IMR-90 (cell line): ENCODE measurements at regions not wholly inside any gene's neighbourhood (a gene's known extent, or its start where the extent isn't known, plus 50 kb on each side); places are given as distances from the start of the nearest gene placed in this dataset.

Experiments used
- ATAC-seq: fragments of 200-7000 bp; cut with Tn5 transposase; 2 replicates; pipeline ENCODE4 v1.9.1; 2020; ENCODE audit warnings: low read depth, mild to moderate bottlenecking, moderate library complexity
- BruUV-seq: library from RNA; stranded (reverse); fragments of 400-500 nt; replicated peaks from 2 replicates; lab custom pipeline; 2021; lab: Mats Ljungman, UMichigan
- CTCF ChIA-PET: fragments of 300-600 bp; formaldehyde crosslinking; extraction: SDS; loops from one replicate; lab custom pipeline; 2021; ENCODE audit warnings: antibody characterized with exemption; lab: Yijun Ruan, JAX
- POLR2A ChIA-PET: fragments of 300-600 bp; sonication (Branson Sonifier 250); formaldehyde crosslinking; loops from one replicate; lab custom pipeline; 2022; ENCODE audit warnings: antibody characterized with exemption; ENCODE audit not compliant: unreplicated experiment; lab: Charles Lee
- DNase-seq: peaks from one replicate; pipeline ENCODE4 v3.0.0; 2013
- H2AFZ ChIP-seq: replicated peaks from 2 replicates; pipeline ENCODE3; 2013; ENCODE audit warnings: low read length, mild to moderate bottlenecking; ENCODE audit not compliant: poor library complexity
- H2AK5ac ChIP-seq: 2 replicates; pipeline ENCODE4 v1.6.1; 2013; ENCODE audit warnings: low read depth, low read length, inconsistent platforms
- H2AK9ac ChIP-seq: replicated peaks from 2 replicates; pipeline ENCODE3; 2013; ENCODE audit warnings: mild to moderate bottlenecking, low read depth, low read length, moderate library complexity; ENCODE audit not compliant: poor library complexity
- H2BK120ac ChIP-seq: 2 replicates; pipeline ENCODE4 v1.6.1; 2013; ENCODE audit warnings: low read depth, low read length, inconsistent platforms
- H2BK15ac ChIP-seq: 3 replicates; pipeline ENCODE4 v1.6.1; 2013; ENCODE audit warnings: low read depth, low read length, inconsistent platforms
- H2BK20ac ChIP-seq: 2 replicates; pipeline ENCODE4 v1.6.1; 2013; ENCODE audit warnings: low read depth, mild to moderate bottlenecking, inconsistent platforms, low read length, moderate library complexity
- H2BK5ac ChIP-seq: 2 replicates; pipeline ENCODE4 v1.6.1; 2013; ENCODE audit warnings: mild to moderate bottlenecking, low read depth, low read length, inconsistent platforms; ENCODE audit not compliant: poor library complexity, severe bottlenecking
- H3K14ac ChIP-seq: replicated peaks from 2 replicates; pipeline ENCODE4 v1.6.1; 2013; ENCODE audit warnings: low read depth, low read length, inconsistent platforms
- H3K18ac ChIP-seq: 2 replicates; pipeline ENCODE4 v1.6.1; 2013; ENCODE audit warnings: low read depth, low read length, control low read depth
- H3K23ac ChIP-seq: 2 replicates; pipeline ENCODE4 v1.6.1; 2013; ENCODE audit warnings: low read depth, low read length, inconsistent platforms
- H3K27ac ChIP-seq: 2 replicates; pipeline ENCODE4 v1.5.1; 2013; ENCODE audit warnings: mild to moderate bottlenecking, control low read depth, low read length; ENCODE audit not compliant: insufficient read depth
- H3K27me3 ChIP-seq: 2 replicates; pipeline ENCODE4 v1.6.1; 2013; ENCODE audit warnings: low read length; ENCODE audit not compliant: control insufficient read depth, insufficient read depth
- H3K36me3 ChIP-seq: 2 replicates; pipeline ENCODE4 v1.6.1; 2013; ENCODE audit warnings: low read length, mixed read lengths; ENCODE audit not compliant: control insufficient read depth, insufficient read depth
- H3K4ac ChIP-seq: 2 replicates; pipeline ENCODE4 v1.6.1; 2013; ENCODE audit warnings: low read depth, low read length, inconsistent platforms
- H3K4me1 ChIP-seq: 2 replicates; pipeline ENCODE4 v1.6.1; 2013; ENCODE audit warnings: low read length, mixed read lengths; ENCODE audit not compliant: control insufficient read depth, insufficient read depth
- H3K4me2 ChIP-seq: 2 replicates; pipeline ENCODE4 v1.6.1; 2013; ENCODE audit warnings: low read depth, mild to moderate bottlenecking, control low read depth, low read length, moderate library complexity
- H3K4me3 ChIP-seq: 2 replicates; pipeline ENCODE4 v1.5.1; 2013; ENCODE audit warnings: low read depth, mild to moderate bottlenecking, control low read depth, low read length, moderate library complexity; ENCODE audit not compliant: insufficient read depth
- H3K56ac ChIP-seq: 2 replicates; pipeline ENCODE4 v1.6.1; 2013; ENCODE audit warnings: low read length, inconsistent platforms; ENCODE audit not compliant: insufficient read depth; ENCODE audit errors: extremely low read depth
- H3K79me1 ChIP-seq, 2 experiments: 2 replicates each; pipeline ENCODE4 v1.6.1; 2013; ENCODE audit warnings: low read length in 2 of 2, inconsistent platforms in 1 of 2, low read depth in 1 of 2
- H3K9ac ChIP-seq: 2 replicates; pipeline ENCODE4 v1.6.1; 2013; ENCODE audit warnings: low read depth, low read length, control low read depth
- H3K9me1 ChIP-seq: 2 replicates; pipeline ENCODE4 v1.6.1; 2013; ENCODE audit warnings: low read length, inconsistent platforms; ENCODE audit not compliant: insufficient read depth
- H3K9me3 ChIP-seq: 2 replicates; pipeline ENCODE4 v1.6.1; 2013; ENCODE audit warnings: low read length; ENCODE audit not compliant: control insufficient read depth, insufficient read depth
- H4K20me1 ChIP-seq: 2 replicates; pipeline ENCODE4 v1.6.1; 2013; ENCODE audit warnings: low read length, inconsistent platforms; ENCODE audit not compliant: insufficient read depth
- H4K5ac ChIP-seq: 2 replicates; pipeline ENCODE4 v1.6.1; 2013; ENCODE audit warnings: mild to moderate bottlenecking, low read depth, low read length, control low read depth
- H4K8ac ChIP-seq, 2 experiments: 2 replicates each; pipeline ENCODE4 v1.6.1; 2013; ENCODE audit warnings: low read depth in 2 of 2, low read length in 2 of 2, control low read depth in 1 of 2, inconsistent platforms in 1 of 2
- H4K91ac ChIP-seq: 2 replicates; pipeline ENCODE4 v1.6.1; 2013; ENCODE audit warnings: low read depth, low read length, inconsistent platforms; ENCODE audit not compliant: insufficient read depth
- CEBPB ChIP-seq: IDR thresholded peaks from 2 replicates; pipeline ENCODE4 v1.6.1; 2012; ENCODE audit warnings: low read depth, low read length, improper control_type of control experiment
- CTCF ChIP-seq: conservative IDR thresholded peaks from 2 replicates; pipeline ENCODE4 v1.5.1; 2012; ENCODE audit warnings: mild to moderate bottlenecking, low read depth, low read length, improper control_type of control experiment
- FOS ChIP-seq: fragments of 150-350 bp; IDR thresholded peaks from 2 replicates; pipeline ENCODE4 v1.6.1; 2016; ENCODE audit warnings: low read depth, low read length
- MAFK ChIP-seq: IDR thresholded peaks from 2 replicates; pipeline ENCODE4 v1.6.1; 2012; ENCODE audit warnings: low read depth, low read length, improper control_type of control experiment
- RCOR1 ChIP-seq: IDR thresholded peaks from 2 replicates; pipeline ENCODE4 v1.6.1; 2012; ENCODE audit warnings: mild to moderate bottlenecking, low read length, improper control_type of control experiment; ENCODE audit not compliant: insufficient replicate concordance
- WGBS, 2 experiments: methylation state at CpG; one replicate each; pipeline versions ENCODE4 v1.1.5 to v1.1.7; 2013; ENCODE audit warnings: missing lambda C conversion rate in 2 of 2; ENCODE audit not compliant: insufficient read length in 1 of 2; ENCODE audit errors: extremely low coverage in 2 of 2; 5-methylcytosine and 5-hydroxymethylcytosine counted together
- dilution Hi-C: fragments of 300-500 bp; cut with HindIII; formaldehyde crosslinking; loops from one replicate; pipeline ENCODE4 v1.14.3; 2018; ENCODE audit warnings: low sequenced_read_pairs; ENCODE audit not compliant: unreplicated experiment
- in situ Hi-C: fragments of 300-500 bp; cut with MboI; formaldehyde crosslinking; loops from 3 replicates; pipeline ENCODE4 v1.14.3; 2019; ENCODE audit warnings: low sequenced_read_pairs, inconsistent platforms, mixed read lengths
- intact Hi-C: fragments of 100-400 bp; cut with micrococcal nuclease; formaldehyde crosslinking; loops from 2 replicates; pipeline ENCODE4 v1.10.0; 2022

- Histone ChIP-seq H4K8ac (no peak overlapping the region), H2BK15ac (no peak overlapping the region), H3K4ac (no peak overlapping the region), H3K14ac (no peak overlapping the region), H3K79me1 (no peaks in the 10 kb centered on the region), H3K4me1 (no peaks in the 10 kb centered on the region), H2BK20ac (no peak overlapping the region), H3K56ac (no peak overlapping the region), H2AK5ac (no peak overlapping the region), H3K23ac (no peak overlapping the region), H2BK120ac (no peak overlapping the region), H2AFZ (no peak overlapping the region), H3K4me3 (no peak overlapping the region), H3K9me1 (no peaks in the 10 kb centered on the region), H3K18ac (no peak overlapping the region), H3K36me3 (no peaks in the 10 kb centered on the region), H3K27ac (no peak overlapping the region), H3K4me2 (no peak overlapping the region), H4K20me1 (no peaks in the 10 kb centered on the region), H3K27me3 (no peaks in the 10 kb centered on the region), H2AK9ac (no peak overlapping the region), H3K9me3 (peaks cover 51% of the 10 kb centered on the region), H2BK5ac (no peak overlapping the region), H4K5ac (no peak overlapping the region), H4K91ac (no peak overlapping the region), H3K9ac (no peak overlapping the region)
- BruUV-seq = no TSS peak
- ATAC-seq = no peak
- in situ Hi-C loops = no loop called here
- POLR2A ChIA-PET = no interaction called here
- intact Hi-C loops = no loop called here
- TF ChIP-seq MAFK = no peak
- no peak for TF ChIP-seq CEBPB
- TF ChIP-seq FOS = no peak
- no peak for TF ChIP-seq RCOR1
- no peak for TF ChIP-seq CTCF
- WGBS, 2 experiments = 73% methylated on average over 5 of the region's 8 CpGs; no CpG with 5 or more reads in 1 of the 2 experiments
- dilution Hi-C loops = no loop called here
- DNase-seq = no peak
- CTCF ChIA-PET = no interaction called here
Observed at GRCh38 chr5:2369178-2369577, 382.3 kb downstream of the IRX2 start.
